Fibroblast of lung (primary cell): ENCODE measurements at regions not wholly inside any gene's neighbourhood (a gene's known extent, or its start where the extent isn't known, plus 50 kb on each side); places are given as distances from the start of the nearest gene placed in this dataset.
"Not testable (repeated sequence)": the region's sequence is repeated elsewhere in the genome, so short reads cannot be mapped to it uniquely, and the experiment has no call there.

ENCODE experiments used
- DNase-seq, 2 donors: peaks; one replicate each; pipeline versions ENCODE4 v3.0.0 to v3.0.0-alpha.2; 2010; ENCODE audit warnings: low read depth in 2 of 2
- H2AFZ ChIP-seq: 2 replicates; pipeline ENCODE4 v1.5.1; 2012; ENCODE audit warnings: low read length, control low read depth, inconsistent platforms
- H3K27ac ChIP-seq: 2 replicates; pipeline ENCODE4 v1.5.1; 2011; ENCODE audit warnings: low read length, control low read depth; ENCODE audit not compliant: insufficient read depth
- H3K27me3 ChIP-seq: 2 replicates; pipeline ENCODE4 v1.5.1; 2011; ENCODE audit warnings: mild to moderate bottlenecking, low read length; ENCODE audit not compliant: control insufficient read depth, insufficient read depth
- H3K36me3 ChIP-seq: 2 replicates; pipeline ENCODE4 v1.5.1; 2011; ENCODE audit warnings: low read length; ENCODE audit not compliant: control insufficient read depth, insufficient read depth
- H3K4me1 ChIP-seq: 2 replicates; pipeline ENCODE4 v1.5.1; 2011; ENCODE audit warnings: low read length; ENCODE audit not compliant: control insufficient read depth, insufficient read depth; ENCODE audit errors: extremely low read depth
- H3K4me2 ChIP-seq: 2 replicates; pipeline ENCODE4 v1.5.1; 2011; ENCODE audit warnings: low read length, control low read depth; ENCODE audit not compliant: insufficient read depth; ENCODE audit errors: extremely low read depth
- H3K4me3 ChIP-seq, 4 experiments: fragments of 200-600 bp in 1 of 4; sonication (generic) in 1 of 4; replicated peaks in 1 of 4; 2 replicates each; pipeline ENCODE4 v1.5.1; 2011 to 2016; ENCODE audit warnings: low read length in 4 of 4, low read depth in 3 of 4, mild to moderate bottlenecking in 3 of 4, control low read depth in 2 of 4, inconsistent platforms in 1 of 4, mixed read lengths in 1 of 4; ENCODE audit not compliant: insufficient read depth in 1 of 4; ENCODE audit errors: control extremely low read depth in 1 of 4
- H3K79me2 ChIP-seq: 2 replicates; pipeline ENCODE4 v1.5.1; 2012; ENCODE audit warnings: mild to moderate bottlenecking, low read length, inconsistent platforms; ENCODE audit not compliant: control insufficient read depth, insufficient read depth
- H3K9ac ChIP-seq: 2 replicates; pipeline ENCODE4 v1.5.1; 2011; ENCODE audit warnings: mild to moderate bottlenecking, low read length, control low read depth; ENCODE audit not compliant: insufficient read depth
- H3K9me3 ChIP-seq: 2 replicates; pipeline ENCODE4 v1.5.1; 2012; ENCODE audit warnings: low read depth, low read length; ENCODE audit not compliant: control insufficient read depth, insufficient read depth
- H4K20me1 ChIP-seq: 2 replicates; pipeline ENCODE4 v1.5.1; 2011; ENCODE audit warnings: low read length; ENCODE audit not compliant: control insufficient read depth, insufficient read depth; ENCODE audit errors: extremely low read depth
- EZH2 ChIP-seq: IDR thresholded peaks from 2 replicates; pipeline ENCODE4 v1.5.1; 2012; ENCODE audit warnings: low read length, control low read depth, mild to moderate bottlenecking; ENCODE audit errors: missing control alignments
- TF ChIP-seq, protein P1 (sequence below), 2 donors: IDR thresholded peaks in 1 of 2; conservative IDR thresholded peaks in 1 of 2; 1 replicate in 1 of 2; 2 replicates in 1 of 2; pipeline ENCODE4 v1.5.1; 2011 to 2012; ENCODE audit warnings: low read length in 2 of 2, control low read depth in 1 of 2, inconsistent platforms in 1 of 2, low read depth in 1 of 2, mild to moderate bottlenecking in 1 of 2

- H4K20me1 ChIP-seq = no peaks in the 10 kb centered on the region
- H3K79me2 ChIP-seq = no peaks in the 10 kb centered on the region
- no peak overlapping the region for H2AFZ ChIP-seq
- H3K4me2 ChIP-seq = no peak overlapping the region
- no peak overlapping the region for H3K4me3 ChIP-seq
- peaks cover 2% of the 10 kb centered on the region for H3K4me1 ChIP-seq
- no peak overlapping the region for H3K27ac ChIP-seq
- no peaks in the 10 kb centered on the region for H3K27me3 ChIP-seq
- no peak for DNase-seq
- no peaks in the 10 kb centered on the region for H3K9me3 ChIP-seq
- no peak for TF ChIP-seq EZH2
- TF ChIP-seq, protein P1, sequence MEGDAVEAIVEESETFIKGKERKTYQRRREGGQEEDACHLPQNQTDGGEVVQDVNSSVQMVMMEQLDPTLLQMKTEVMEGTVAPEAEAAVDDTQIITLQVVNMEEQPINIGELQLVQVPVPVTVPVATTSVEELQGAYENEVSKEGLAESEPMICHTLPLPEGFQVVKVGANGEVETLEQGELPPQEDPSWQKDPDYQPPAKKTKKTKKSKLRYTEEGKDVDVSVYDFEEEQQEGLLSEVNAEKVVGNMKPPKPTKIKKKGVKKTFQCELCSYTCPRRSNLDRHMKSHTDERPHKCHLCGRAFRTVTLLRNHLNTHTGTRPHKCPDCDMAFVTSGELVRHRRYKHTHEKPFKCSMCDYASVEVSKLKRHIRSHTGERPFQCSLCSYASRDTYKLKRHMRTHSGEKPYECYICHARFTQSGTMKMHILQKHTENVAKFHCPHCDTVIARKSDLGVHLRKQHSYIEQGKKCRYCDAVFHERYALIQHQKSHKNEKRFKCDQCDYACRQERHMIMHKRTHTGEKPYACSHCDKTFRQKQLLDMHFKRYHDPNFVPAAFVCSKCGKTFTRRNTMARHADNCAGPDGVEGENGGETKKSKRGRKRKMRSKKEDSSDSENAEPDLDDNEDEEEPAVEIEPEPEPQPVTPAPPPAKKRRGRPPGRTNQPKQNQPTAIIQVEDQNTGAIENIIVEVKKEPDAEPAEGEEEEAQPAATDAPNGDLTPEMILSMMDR (conservative IDR thresholded peaks at IDR 0.05 in 1 of 2, IDR thresholded peaks at IDR 0.05 in 1 of 2; ENCODE audit: low read depth in 1 of 2, low read length in 2 of 2) = no peak
- no peaks in the 10 kb centered on the region for H3K36me3 ChIP-seq
- no peak overlapping the region for H3K9ac ChIP-seq
Observed at GRCh38 chr3:194262176-194262924, 88.8 kb downstream of the CPN2 start.

- Histone ChIP-seq H3K36me3 (no peaks in the 10 kb centered on the region), H3K4me2 (no peak overlapping the region), H3K27ac (no peak overlapping the region), H3K9ac (no peak overlapping the region), H3K27me3 (no peaks in the 10 kb centered on the region), H4K20me1 (no peaks in the 10 kb centered on the region), H3K9me3 (no peaks in the 10 kb centered on the region), H3K4me1 (peaks cover 2% of the 10 kb centered on the region), H2AFZ (no peak overlapping the region), H3K4me3 (no peak overlapping the region), H3K79me2 (no peaks in the 10 kb centered on the region)
- DNase-seq = no peak
- TF ChIP-seq, protein P1 (conservative IDR thresholded peaks at IDR 0.05 in 1 of 2, IDR thresholded peaks at IDR 0.05 in 1 of 2; ENCODE audit: low read depth in 1 of 2, low read length in 2 of 2) = no peak
- TF ChIP-seq EZH2 = no peak
Observed at GRCh38 chr3:194262925-194263305, 88.2 kb downstream of the CPN2 start.

GRCh38 chr3:194264631-194265504 lies 86.3 kb downstream of the CPN2 start:
- not testable (repeated sequence) for H3K4me1 ChIP-seq, H4K20me1 ChIP-seq, H3K27me3 ChIP-seq, H3K36me3 ChIP-seq, H3K9me3 ChIP-seq, H3K79me2 ChIP-seq, DNase-seq
- Histone ChIP-seq H3K4me2 (peak overlapping the region; percentile 79), H3K4me3 (peak overlapping the region in 1 of 4 experiments; percentile 14), H3K27ac (peak overlapping the region; percentile 19), H3K9ac (peak overlapping the region; percentile 54), H2AFZ (peak overlapping the region; percentile 14)
